OCI-LY7 (cell line): ENCODE measurements at regions not wholly inside any gene's neighbourhood (a gene's known extent, or its start where the extent isn't known, plus 50 kb on each side); places are given as distances from the start of the nearest gene placed in this dataset.
"Not testable (repeated sequence)": the region's sequence is repeated elsewhere in the genome, so short reads cannot be mapped to it uniquely, and the experiment has no call there.

Source experiments
- CTCF ChIP-seq: fragments of 200-600 bp; sonication (generic); conservative IDR thresholded peaks from 2 replicates; pipeline ENCODE4 v1.5.1; 2014; ENCODE audit warnings: mild to moderate bottlenecking, antibody characterized with exemption, low read length, moderate library complexity, mixed read lengths
- EZH2phosphoT487 ChIP-seq: fragments of 200-600 bp; sonication (generic); IDR thresholded peaks from 2 replicates; pipeline ENCODE4 v1.6.1; 2018; ENCODE audit warnings: low read depth, borderline replicate concordance, mild to moderate bottlenecking, mixed run types, antibody characterized with exemption, low read length, moderate library complexity, mixed read lengths

GRCh38 chrX:33926249-33926648 is 205.9 kb downstream of the FAM47A start:
- TF ChIP-seq CTCF, EZH2phosphoT487: not testable (repeated sequence)
